ENCODE measurements at regions not wholly inside any gene's neighbourhood (a gene's known extent, or its start where the extent isn't known, plus 50 kb on each side); places are given as distances from the start of the nearest gene placed in this dataset.

DNA sequence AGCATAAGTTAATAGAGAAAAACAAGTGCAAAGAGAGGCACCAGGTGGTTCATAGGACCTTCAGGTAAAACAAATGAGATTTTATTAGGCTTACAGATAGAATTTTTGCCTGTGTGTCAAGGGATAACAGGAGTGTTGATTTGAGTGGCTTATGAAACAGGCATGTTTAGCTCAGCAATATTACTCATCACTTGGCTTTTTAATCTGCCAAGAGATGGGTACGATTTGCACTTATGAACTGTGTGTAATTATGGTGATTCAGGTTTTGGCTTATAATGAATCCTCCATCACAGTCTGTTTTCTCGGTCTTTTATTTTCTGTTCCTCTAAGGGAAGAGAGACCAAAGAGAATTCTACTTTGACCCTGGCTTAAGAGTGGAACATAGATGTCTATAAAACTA is 199.3 kb downstream of the DMRTA1 start:
- no peak for TF ChIP-seq POLR2A (IDR thresholded peaks at IDR 0.05)
- TF ChIP-seq, protein P1, sequence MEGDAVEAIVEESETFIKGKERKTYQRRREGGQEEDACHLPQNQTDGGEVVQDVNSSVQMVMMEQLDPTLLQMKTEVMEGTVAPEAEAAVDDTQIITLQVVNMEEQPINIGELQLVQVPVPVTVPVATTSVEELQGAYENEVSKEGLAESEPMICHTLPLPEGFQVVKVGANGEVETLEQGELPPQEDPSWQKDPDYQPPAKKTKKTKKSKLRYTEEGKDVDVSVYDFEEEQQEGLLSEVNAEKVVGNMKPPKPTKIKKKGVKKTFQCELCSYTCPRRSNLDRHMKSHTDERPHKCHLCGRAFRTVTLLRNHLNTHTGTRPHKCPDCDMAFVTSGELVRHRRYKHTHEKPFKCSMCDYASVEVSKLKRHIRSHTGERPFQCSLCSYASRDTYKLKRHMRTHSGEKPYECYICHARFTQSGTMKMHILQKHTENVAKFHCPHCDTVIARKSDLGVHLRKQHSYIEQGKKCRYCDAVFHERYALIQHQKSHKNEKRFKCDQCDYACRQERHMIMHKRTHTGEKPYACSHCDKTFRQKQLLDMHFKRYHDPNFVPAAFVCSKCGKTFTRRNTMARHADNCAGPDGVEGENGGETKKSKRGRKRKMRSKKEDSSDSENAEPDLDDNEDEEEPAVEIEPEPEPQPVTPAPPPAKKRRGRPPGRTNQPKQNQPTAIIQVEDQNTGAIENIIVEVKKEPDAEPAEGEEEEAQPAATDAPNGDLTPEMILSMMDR (IDR thresholded peaks at IDR 0.05): no peak
- Histone ChIP-seq H3K36me3 (no peaks in the 10 kb centered on the region), H3K27me3 (no peaks in the 10 kb centered on the region), H3K4me1 (peaks cover 0 to 6% (median 4%) of the 10 kb centered on the region in 3 donors), H3K4me3 (peak overlapping the region in 3 of 4 donors; percentile 5 to 49 (median 10)), H3K9me3 (no peaks in the 10 kb centered on the region), H3K27ac (peak overlapping the region in 1 of 4 donors; percentile 30)
- no peak for DNase-seq
- intact Hi-C loops (cut with DNase I): no loop called here
- 23 to 30% methylated on average over 2 of the region's 2 CpGs for WGBS, 2 donors

DNA sequence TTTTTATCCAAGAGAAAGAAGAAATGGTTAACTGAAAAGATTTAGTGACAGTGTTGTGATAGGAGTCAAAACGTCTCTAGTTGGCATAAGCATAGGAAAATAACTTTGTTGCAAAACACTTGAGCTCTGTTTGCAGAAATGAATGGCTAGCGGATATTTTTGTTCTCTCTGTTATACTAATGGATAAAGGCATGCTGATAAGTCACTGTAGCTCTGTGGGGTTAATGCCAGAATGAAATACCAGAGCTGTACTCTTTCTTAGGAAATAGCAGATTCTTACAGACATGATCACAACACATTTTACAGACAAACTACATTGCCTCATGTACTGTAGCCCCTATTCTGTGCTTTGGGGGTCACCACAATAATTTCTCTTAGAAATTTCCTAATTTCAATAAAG is 202.8 kb downstream of the DMRTA1 start:
- no peak for DNase-seq
- peak overlapping the region in 1 of 4 donors; percentile 47 for H3K27ac ChIP-seq
- 18 to 20% methylated on average over 2 of the region's 2 CpGs for WGBS, 2 donors
- H3K36me3 ChIP-seq: no peaks in the 10 kb centered on the region
- H3K27me3 ChIP-seq: no peaks in the 10 kb centered on the region
- peaks cover 0 to 6% (median 6%) of the 10 kb centered on the region in 3 donors for H3K4me1 ChIP-seq
- no peak overlapping the region for H3K4me3 ChIP-seq
- TF ChIP-seq, protein P1 (IDR thresholded peaks at IDR 0.05): no peak
- TF ChIP-seq POLR2A (IDR thresholded peaks at IDR 0.05): no peak
- H3K9me3 ChIP-seq: no peaks in the 10 kb centered on the region
- intact Hi-C loops (cut with DNase I): no loop called here

DNA sequence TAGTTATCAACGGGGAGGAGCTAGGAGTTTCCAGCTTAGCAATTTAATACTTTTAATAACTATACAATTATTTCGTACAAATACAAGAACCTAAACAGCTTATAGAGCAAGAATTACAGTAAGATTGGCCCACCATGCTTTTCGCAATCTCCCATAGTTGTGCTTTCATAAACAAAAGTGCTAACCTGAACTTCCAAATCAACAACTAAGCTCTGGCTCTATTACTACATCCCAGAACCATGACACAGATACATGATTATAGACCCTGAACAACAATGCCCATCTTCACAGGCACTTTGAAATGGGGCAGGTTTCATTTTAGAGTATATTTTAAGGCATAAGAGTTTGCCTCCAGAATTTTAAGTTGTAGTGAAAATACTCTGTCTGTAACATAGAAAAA is 203.5 kb downstream of the DMRTA1 start:
- intact Hi-C loops (cut with DNase I): no loop called here
- H3K4me1 ChIP-seq: peaks cover 0 to 6% (median 6%) of the 10 kb centered on the region in 3 donors
- no peaks in the 10 kb centered on the region for H3K9me3 ChIP-seq
- H3K36me3 ChIP-seq: no peaks in the 10 kb centered on the region
- 50 to 78% methylated on average over 3 of the region's 3 CpGs for WGBS, 2 donors
- peak overlapping the region in 2 of 4 donors; percentile 47 to 70 for H3K27ac ChIP-seq
- no peak for DNase-seq
- TF ChIP-seq, protein P1 (IDR thresholded peaks at IDR 0.05): no peak
- no peak for TF ChIP-seq POLR2A (IDR thresholded peaks at IDR 0.05)
- H3K4me3 ChIP-seq: no peak overlapping the region
- H3K27me3 ChIP-seq: no peaks in the 10 kb centered on the region

DNA sequence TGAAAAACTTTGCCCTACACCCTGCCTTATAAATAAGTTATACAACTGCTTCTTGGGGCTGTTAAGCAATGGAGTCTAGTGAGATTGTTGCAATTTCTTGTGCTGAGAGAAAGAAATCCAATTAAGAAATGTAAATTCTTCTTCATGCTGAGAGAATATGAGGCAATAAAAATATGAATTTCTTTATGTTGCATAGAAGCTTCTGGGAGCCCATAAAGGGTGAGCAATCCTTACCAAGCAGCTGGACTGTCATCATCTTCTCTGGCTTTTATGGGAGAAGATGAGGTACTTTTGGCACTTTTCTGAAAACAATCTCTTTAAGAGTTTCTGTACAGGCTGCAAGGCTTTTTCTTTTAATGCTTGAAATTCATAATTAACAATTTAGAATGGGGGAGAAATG is 204.3 kb downstream of the DMRTA1 start:
- H3K9me3 ChIP-seq: no peaks in the 10 kb centered on the region
- no peaks in the 10 kb centered on the region for H3K36me3 ChIP-seq
- peak overlapping the region in 2 of 4 donors; percentile 47 to 70 for H3K27ac ChIP-seq
- intact Hi-C loops (cut with DNase I): no loop called here
- no peaks in the 10 kb centered on the region for H3K27me3 ChIP-seq
- DNase-seq: no peak
- H3K4me3 ChIP-seq: no peak overlapping the region
- TF ChIP-seq, protein P1 (IDR thresholded peaks at IDR 0.05): no peak
- TF ChIP-seq POLR2A (IDR thresholded peaks at IDR 0.05): no peak
- H3K4me1 ChIP-seq: peaks cover 0 to 6% (median 6%) of the 10 kb centered on the region in 3 donors

DNA sequence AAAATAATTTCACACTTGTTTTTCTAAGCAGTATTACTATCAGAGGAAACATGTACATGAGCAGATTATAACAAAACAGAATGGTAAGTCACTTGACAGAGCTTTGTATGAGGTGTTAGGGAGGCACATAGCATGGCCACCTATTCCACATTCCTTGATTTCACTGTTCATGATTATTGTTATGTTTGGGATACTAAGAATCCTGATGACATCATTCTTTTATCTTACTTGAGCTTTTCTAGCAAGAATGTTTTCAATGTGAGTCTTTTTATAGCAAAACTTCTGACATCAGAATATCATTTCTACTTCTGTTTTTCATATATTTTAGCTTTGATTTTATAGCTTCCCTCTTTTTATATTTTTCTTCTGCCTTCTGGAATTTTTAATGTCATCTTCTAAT is 208.2 kb downstream of the DMRTA1 start:
- no peak for TF ChIP-seq POLR2A (IDR thresholded peaks at IDR 0.05)
- TF ChIP-seq, protein P1 (IDR thresholded peaks at IDR 0.05): no peak
- H3K36me3 ChIP-seq: no peaks in the 10 kb centered on the region
- H3K4me3 ChIP-seq: no peak overlapping the region
- no peak for DNase-seq
- no peak overlapping the region for H3K27ac ChIP-seq
- peaks cover 0 to 6% (median 6%) of the 10 kb centered on the region in 3 donors for H3K4me1 ChIP-seq
- intact Hi-C loops (cut with DNase I): no loop called here
- no peaks in the 10 kb centered on the region for H3K27me3 ChIP-seq
- H3K9me3 ChIP-seq: no peaks in the 10 kb centered on the region
